ENCODE measurements at regions not wholly inside any gene's neighbourhood (a gene's known extent, or its start where the extent isn't known, plus 50 kb on each side); places are given as distances from the start of the nearest gene placed in this dataset.

DNA sequence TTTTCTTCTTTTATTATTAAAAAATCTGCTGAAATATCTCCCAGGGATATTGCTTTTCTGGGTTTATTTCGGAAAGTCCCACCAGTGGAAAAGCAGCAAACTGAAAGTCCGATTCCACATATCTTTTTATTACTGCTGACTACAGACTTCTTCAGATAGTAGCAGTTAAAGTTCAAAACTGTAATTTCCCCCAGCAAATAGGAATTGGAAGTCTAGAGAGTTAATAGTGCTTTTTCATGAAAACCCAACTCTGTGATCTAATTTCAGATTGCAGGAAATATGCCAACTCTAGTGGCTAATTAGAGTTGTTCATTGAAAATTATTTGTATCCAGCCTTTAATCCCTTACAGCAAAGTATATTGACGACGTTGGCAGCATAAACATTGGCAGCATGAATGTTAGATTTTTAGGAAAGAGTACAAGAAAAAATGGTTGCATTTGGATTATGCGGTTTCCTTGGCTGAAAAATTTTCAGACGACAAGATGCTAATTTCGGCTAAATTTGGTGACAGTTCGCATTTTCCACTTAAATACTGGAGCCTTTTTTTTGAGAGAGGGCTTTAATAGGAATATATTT lies 472.9 kb upstream of the CBLB start:
- no peaks in the 10 kb centered on the region for H3K9me2 ChIP-seq
- no peak for DNase-seq
- no peaks in the 10 kb centered on the region for H3K9me3 ChIP-seq
- H4K20me1 ChIP-seq (ENCODE audit: insufficient read depth), result no peaks in the 10 kb centered on the region
- H3K27me3 ChIP-seq (ENCODE audit: insufficient read depth), result no peaks in the 10 kb centered on the region
- WGBS (ENCODE audit: low lambda C conversion rate), result 84% methylated on average over 8 of the region's 8 CpGs
- H3F3A ChIP-seq (replicated peaks; ENCODE audit: insufficient read depth), result peaks cover 19% of the 10 kb centered on the region
- TF ChIP-seq RAD21 (IDR thresholded peaks at IDR 0.05; ENCODE audit: low read length) (no peak), MAX (IDR thresholded peaks at IDR 0.05; ENCODE audit: low read depth) (no peak), TCF12 (IDR thresholded peaks at IDR 0.05) (no peak)
- CTCF ChIA-PET, result no interaction called here
- no peak overlapping the region for H3K9ac ChIP-seq
- H3K4me2 ChIP-seq, result no peak overlapping the region
- no peak overlapping the region for H2AFZ ChIP-seq (ENCODE audit: low read depth)
- no peaks in the 10 kb centered on the region for H3K36me3 ChIP-seq (replicated peaks in 1 of 2; ENCODE audit: control insufficient read depth in 1 of 2, insufficient read depth in 2 of 2, low read length in 1 of 2)
- H3K4me1 ChIP-seq (ENCODE audit: control insufficient read depth in 1 of 2, insufficient read depth in 2 of 2, low read depth in 1 of 2, low read length in 1 of 2), result peaks cover 0 to 5% of the 10 kb centered on the region in 2 experiments; a peak in 2 of 4 replicates
- H3K4me3 ChIP-seq (ENCODE audit: low read depth in 2 of 2, low read length in 1 of 2), result no peak overlapping the region
- POLR2A ChIA-PET, result no interaction called here
- peak overlapping the region in 1 of 2 experiments; percentile 90; a peak in 2 of 4 replicates for H3K27ac ChIP-seq (ENCODE audit: low read depth in 2 of 2, low read length in 1 of 2)
- no peaks in the 10 kb centered on the region for H3K79me2 ChIP-seq (ENCODE audit: insufficient read depth)

DNA sequence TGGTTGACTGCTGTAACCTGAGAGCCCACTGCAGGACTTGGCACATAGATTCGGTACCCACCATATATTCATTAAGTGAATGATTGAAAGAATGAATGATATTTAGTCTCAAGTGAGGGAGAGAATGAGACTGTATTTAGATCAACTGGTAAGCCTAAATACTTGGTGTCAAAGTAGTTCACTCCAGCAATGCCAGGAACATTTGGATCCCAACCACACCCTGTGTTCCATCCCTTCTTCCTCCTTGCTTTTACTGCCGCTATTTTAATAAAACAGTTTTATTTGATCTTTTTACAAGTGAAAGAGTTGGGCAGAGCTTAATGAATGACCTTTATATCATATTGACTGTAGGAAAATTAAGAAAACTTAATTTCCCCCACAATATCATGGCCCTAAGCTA lies 473.6 kb upstream of the CBLB start:
- H3K36me3 ChIP-seq (replicated peaks in 1 of 2; ENCODE audit: control insufficient read depth in 1 of 2, insufficient read depth in 2 of 2, low read length in 1 of 2), result no peaks in the 10 kb centered on the region
- CTCF ChIA-PET, result no interaction called here
- no peak overlapping the region for H3K4me3 ChIP-seq (ENCODE audit: low read depth in 2 of 2, low read length in 1 of 2)
- no peak overlapping the region for H3K4me2 ChIP-seq
- no peaks in the 10 kb centered on the region for H3K9me3 ChIP-seq
- H2AFZ ChIP-seq (ENCODE audit: low read depth), result no peak overlapping the region
- H4K20me1 ChIP-seq (ENCODE audit: insufficient read depth), result no peaks in the 10 kb centered on the region
- DNase-seq, result no peak
- POLR2A ChIA-PET, result no interaction called here
- peak overlapping the region in 1 of 2 experiments; percentile 90; a peak in 1 of 4 replicates for H3K27ac ChIP-seq (ENCODE audit: low read depth in 2 of 2, low read length in 1 of 2)
- no peaks in the 10 kb centered on the region for H3K27me3 ChIP-seq (ENCODE audit: insufficient read depth)
- H3K4me1 ChIP-seq (ENCODE audit: control insufficient read depth in 1 of 2, insufficient read depth in 2 of 2, low read depth in 1 of 2, low read length in 1 of 2), result peaks cover 3 to 8% of the 10 kb centered on the region in 2 experiments; a peak in 2 of 4 replicates
- H3F3A ChIP-seq (replicated peaks; ENCODE audit: insufficient read depth), result peaks cover 19% of the 10 kb centered on the region
- WGBS (ENCODE audit: low lambda C conversion rate), result 93% methylated on average over 2 of the region's 2 CpGs
- H3K79me2 ChIP-seq (ENCODE audit: insufficient read depth), result no peaks in the 10 kb centered on the region
- no peak overlapping the region for H3K9ac ChIP-seq
- no peaks in the 10 kb centered on the region for H3K9me2 ChIP-seq
- no peak for TF ChIP-seq IRF3 (IDR thresholded peaks at IDR 0.05; ENCODE audit: low read depth, low read length)
- TF ChIP-seq EZH2phosphoT487 (IDR thresholded peaks at IDR 0.05; ENCODE audit: borderline replicate concordance, low read depth), result no peak
- TF ChIP-seq, protein P1, sequence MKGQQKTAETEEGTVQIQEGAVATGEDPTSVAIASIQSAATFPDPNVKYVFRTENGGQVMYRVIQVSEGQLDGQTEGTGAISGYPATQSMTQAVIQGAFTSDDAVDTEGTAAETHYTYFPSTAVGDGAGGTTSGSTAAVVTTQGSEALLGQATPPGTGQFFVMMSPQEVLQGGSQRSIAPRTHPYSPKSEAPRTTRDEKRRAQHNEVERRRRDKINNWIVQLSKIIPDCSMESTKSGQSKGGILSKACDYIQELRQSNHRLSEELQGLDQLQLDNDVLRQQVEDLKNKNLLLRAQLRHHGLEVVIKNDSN (IDR thresholded peaks at IDR 0.05; ENCODE audit: borderline replicate concordance, low read depth), result no peak
- no peak for TF ChIP-seq GABPA (IDR thresholded peaks at IDR 0.05; ENCODE audit: low read depth)
- TF ChIP-seq, protein P2, sequence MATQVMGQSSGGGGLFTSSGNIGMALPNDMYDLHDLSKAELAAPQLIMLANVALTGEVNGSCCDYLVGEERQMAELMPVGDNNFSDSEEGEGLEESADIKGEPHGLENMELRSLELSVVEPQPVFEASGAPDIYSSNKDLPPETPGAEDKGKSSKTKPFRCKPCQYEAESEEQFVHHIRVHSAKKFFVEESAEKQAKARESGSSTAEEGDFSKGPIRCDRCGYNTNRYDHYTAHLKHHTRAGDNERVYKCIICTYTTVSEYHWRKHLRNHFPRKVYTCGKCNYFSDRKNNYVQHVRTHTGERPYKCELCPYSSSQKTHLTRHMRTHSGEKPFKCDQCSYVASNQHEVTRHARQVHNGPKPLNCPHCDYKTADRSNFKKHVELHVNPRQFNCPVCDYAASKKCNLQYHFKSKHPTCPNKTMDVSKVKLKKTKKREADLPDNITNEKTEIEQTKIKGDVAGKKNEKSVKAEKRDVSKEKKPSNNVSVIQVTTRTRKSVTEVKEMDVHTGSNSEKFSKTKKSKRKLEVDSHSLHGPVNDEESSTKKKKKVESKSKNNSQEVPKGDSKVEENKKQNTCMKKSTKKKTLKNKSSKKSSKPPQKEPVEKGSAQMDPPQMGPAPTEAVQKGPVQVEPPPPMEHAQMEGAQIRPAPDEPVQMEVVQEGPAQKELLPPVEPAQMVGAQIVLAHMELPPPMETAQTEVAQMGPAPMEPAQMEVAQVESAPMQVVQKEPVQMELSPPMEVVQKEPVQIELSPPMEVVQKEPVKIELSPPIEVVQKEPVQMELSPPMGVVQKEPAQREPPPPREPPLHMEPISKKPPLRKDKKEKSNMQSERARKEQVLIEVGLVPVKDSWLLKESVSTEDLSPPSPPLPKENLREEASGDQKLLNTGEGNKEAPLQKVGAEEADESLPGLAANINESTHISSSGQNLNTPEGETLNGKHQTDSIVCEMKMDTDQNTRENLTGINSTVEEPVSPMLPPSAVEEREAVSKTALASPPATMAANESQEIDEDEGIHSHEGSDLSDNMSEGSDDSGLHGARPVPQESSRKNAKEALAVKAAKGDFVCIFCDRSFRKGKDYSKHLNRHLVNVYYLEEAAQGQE (IDR thresholded peaks at IDR 0.05; ENCODE audit: low read depth, low read length), result no peak
- TF ChIP-seq GATA2 (CRISPR knock-in tag; IDR thresholded peaks at IDR 0.05), result no peak
- TF ChIP-seq, protein P3, sequence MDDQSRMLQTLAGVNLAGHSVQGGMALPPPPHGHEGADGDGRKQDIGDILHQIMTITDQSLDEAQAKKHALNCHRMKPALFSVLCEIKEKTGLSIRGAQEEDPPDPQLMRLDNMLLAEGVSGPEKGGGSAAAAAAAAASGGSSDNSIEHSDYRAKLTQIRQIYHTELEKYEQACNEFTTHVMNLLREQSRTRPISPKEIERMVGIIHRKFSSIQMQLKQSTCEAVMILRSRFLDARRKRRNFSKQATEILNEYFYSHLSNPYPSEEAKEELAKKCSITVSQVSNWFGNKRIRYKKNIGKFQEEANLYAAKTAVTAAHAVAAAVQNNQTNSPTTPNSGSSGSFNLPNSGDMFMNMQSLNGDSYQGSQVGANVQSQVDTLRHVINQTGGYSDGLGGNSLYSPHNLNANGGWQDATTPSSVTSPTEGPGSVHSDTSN (IDR thresholded peaks at IDR 0.05), result no peak
- TF ChIP-seq ZBTB33 (IDR thresholded peaks at IDR 0.05; ENCODE audit: borderline replicate concordance, low read depth), result no peak
- TF ChIP-seq TEAD4 (IDR thresholded peaks at IDR 0.05; ENCODE audit: borderline replicate concordance, insufficient read depth), result no peak
- TF ChIP-seq FOSL2 (IDR thresholded peaks at IDR 0.05; ENCODE audit: borderline replicate concordance, low read depth), result no peak
- no peak for TF ChIP-seq NRF1 (IDR thresholded peaks at IDR 0.05; ENCODE audit: low read depth, low read length)
- no peak for TF ChIP-seq RXRA (IDR thresholded peaks at IDR 0.05; ENCODE audit: borderline replicate concordance, low read depth)
- no peak for TF ChIP-seq RFX5 (IDR thresholded peaks at IDR 0.05; ENCODE audit: low read length)
- no peak for TF ChIP-seq CHD2 (IDR thresholded peaks at IDR 0.05; ENCODE audit: low read length, partially characterized antibody)
- TF ChIP-seq SIN3A (IDR thresholded peaks at IDR 0.05; ENCODE audit: borderline replicate concordance, low read depth, low read length), result no peak
- TF ChIP-seq YY1 (IDR thresholded peaks at IDR 0.05; ENCODE audit: low read depth), result no peak
- TF ChIP-seq NFIC (IDR thresholded peaks at IDR 0.05; ENCODE audit: borderline replicate concordance), result no peak

Measured in SK-N-SH (cell line).